Fibroblast of lung (primary cell): ENCODE measurements at regions not wholly inside any gene's neighbourhood (a gene's known extent, or its start where the extent isn't known, plus 50 kb on each side); places are given as distances from the start of the nearest gene placed in this dataset.

Experiments used
- DNase-seq, 2 donors: peaks; one replicate each; pipeline versions ENCODE4 v3.0.0 to v3.0.0-alpha.2; 2010; ENCODE audit warnings: low read depth in 2 of 2
- H2AFZ ChIP-seq: 2 replicates; pipeline ENCODE4 v1.5.1; 2012; ENCODE audit warnings: low read length, control low read depth, inconsistent platforms
- H3K27ac ChIP-seq: 2 replicates; pipeline ENCODE4 v1.5.1; 2011; ENCODE audit warnings: low read length, control low read depth; ENCODE audit not compliant: insufficient read depth
- H3K27me3 ChIP-seq: 2 replicates; pipeline ENCODE4 v1.5.1; 2011; ENCODE audit warnings: mild to moderate bottlenecking, low read length; ENCODE audit not compliant: control insufficient read depth, insufficient read depth
- H3K36me3 ChIP-seq: 2 replicates; pipeline ENCODE4 v1.5.1; 2011; ENCODE audit warnings: low read length; ENCODE audit not compliant: control insufficient read depth, insufficient read depth
- H3K4me1 ChIP-seq: 2 replicates; pipeline ENCODE4 v1.5.1; 2011; ENCODE audit warnings: low read length; ENCODE audit not compliant: control insufficient read depth, insufficient read depth; ENCODE audit errors: extremely low read depth
- H3K4me2 ChIP-seq: 2 replicates; pipeline ENCODE4 v1.5.1; 2011; ENCODE audit warnings: low read length, control low read depth; ENCODE audit not compliant: insufficient read depth; ENCODE audit errors: extremely low read depth
- H3K4me3 ChIP-seq, 4 experiments: fragments of 200-600 bp in 1 of 4; sonication (generic) in 1 of 4; replicated peaks in 1 of 4; 2 replicates each; pipeline ENCODE4 v1.5.1; 2011 to 2016; ENCODE audit warnings: low read length in 4 of 4, low read depth in 3 of 4, mild to moderate bottlenecking in 3 of 4, control low read depth in 2 of 4, inconsistent platforms in 1 of 4, mixed read lengths in 1 of 4; ENCODE audit not compliant: insufficient read depth in 1 of 4; ENCODE audit errors: control extremely low read depth in 1 of 4
- H3K79me2 ChIP-seq: 2 replicates; pipeline ENCODE4 v1.5.1; 2012; ENCODE audit warnings: mild to moderate bottlenecking, low read length, inconsistent platforms; ENCODE audit not compliant: control insufficient read depth, insufficient read depth
- H3K9ac ChIP-seq: 2 replicates; pipeline ENCODE4 v1.5.1; 2011; ENCODE audit warnings: mild to moderate bottlenecking, low read length, control low read depth; ENCODE audit not compliant: insufficient read depth
- H3K9me3 ChIP-seq: 2 replicates; pipeline ENCODE4 v1.5.1; 2012; ENCODE audit warnings: low read depth, low read length; ENCODE audit not compliant: control insufficient read depth, insufficient read depth
- H4K20me1 ChIP-seq: 2 replicates; pipeline ENCODE4 v1.5.1; 2011; ENCODE audit warnings: low read length; ENCODE audit not compliant: control insufficient read depth, insufficient read depth; ENCODE audit errors: extremely low read depth
- CTCF ChIP-seq, 2 donors: IDR thresholded peaks in 1 of 2; conservative IDR thresholded peaks in 1 of 2; 1 replicate in 1 of 2; 2 replicates in 1 of 2; pipeline ENCODE4 v1.5.1; 2011 to 2012; ENCODE audit warnings: low read length in 2 of 2, control low read depth in 1 of 2, inconsistent platforms in 1 of 2, low read depth in 1 of 2, mild to moderate bottlenecking in 1 of 2
- EZH2 ChIP-seq: IDR thresholded peaks from 2 replicates; pipeline ENCODE4 v1.5.1; 2012; ENCODE audit warnings: low read length, control low read depth, mild to moderate bottlenecking; ENCODE audit errors: missing control alignments

DNA sequence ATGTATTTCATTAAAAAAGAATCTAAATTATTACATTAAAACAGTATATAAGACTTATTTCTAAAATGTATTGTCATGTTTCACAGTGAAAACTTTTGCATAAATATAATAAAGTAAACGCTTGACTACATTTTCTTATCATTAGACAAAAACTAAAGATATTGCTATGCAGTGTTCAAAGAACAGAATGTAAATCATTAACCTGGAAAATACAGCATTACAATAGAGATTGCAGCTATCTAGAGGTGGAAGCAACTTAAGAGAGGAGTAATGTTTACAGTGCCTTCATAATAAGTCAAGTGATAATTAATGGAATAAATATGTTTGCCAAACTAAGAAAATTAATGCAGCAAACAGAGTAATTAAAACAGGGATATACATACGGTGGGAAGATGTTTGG is 940.9 kb downstream of the FSTL5 start:
- no peak for DNase-seq
- no peak overlapping the region for H3K27ac ChIP-seq
- H3K4me1 ChIP-seq, result no peaks in the 10 kb centered on the region
- H3K4me2 ChIP-seq, result no peak overlapping the region
- no peaks in the 10 kb centered on the region for H3K9me3 ChIP-seq
- H3K9ac ChIP-seq, result no peak overlapping the region
- no peak overlapping the region for H3K4me3 ChIP-seq
- H2AFZ ChIP-seq, result no peak overlapping the region
- H3K27me3 ChIP-seq, result no peaks in the 10 kb centered on the region
- H4K20me1 ChIP-seq, result no peaks in the 10 kb centered on the region
- no peaks in the 10 kb centered on the region for H3K36me3 ChIP-seq
- TF ChIP-seq CTCF (conservative IDR thresholded peaks at IDR 0.05 in 1 of 2, IDR thresholded peaks at IDR 0.05 in 1 of 2; ENCODE audit: low read depth in 1 of 2, low read length in 2 of 2) (no peak), EZH2 (no peak)
- H3K79me2 ChIP-seq, result no peaks in the 10 kb centered on the region

DNA sequence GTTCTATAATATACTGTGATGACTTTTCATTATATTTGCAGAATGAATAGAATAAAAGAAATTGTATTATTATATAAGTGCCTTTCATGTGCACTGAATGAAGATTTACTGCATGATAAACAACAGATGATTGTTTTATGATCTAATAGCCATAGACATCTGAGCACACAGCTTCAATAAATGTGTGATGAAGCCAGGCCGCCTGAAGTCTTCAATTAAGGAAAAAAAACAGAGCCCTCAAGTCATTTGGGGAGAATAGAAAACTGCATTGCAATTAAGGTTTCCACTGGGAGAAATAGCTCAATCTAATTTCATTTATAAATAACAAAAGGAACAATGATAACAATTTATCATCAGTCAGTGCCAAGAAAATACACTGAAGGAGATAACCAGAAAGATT is 955.2 kb downstream of the FSTL5 start:
- no peak overlapping the region for H3K27ac ChIP-seq
- H3K9me3 ChIP-seq, result no peaks in the 10 kb centered on the region

DNA sequence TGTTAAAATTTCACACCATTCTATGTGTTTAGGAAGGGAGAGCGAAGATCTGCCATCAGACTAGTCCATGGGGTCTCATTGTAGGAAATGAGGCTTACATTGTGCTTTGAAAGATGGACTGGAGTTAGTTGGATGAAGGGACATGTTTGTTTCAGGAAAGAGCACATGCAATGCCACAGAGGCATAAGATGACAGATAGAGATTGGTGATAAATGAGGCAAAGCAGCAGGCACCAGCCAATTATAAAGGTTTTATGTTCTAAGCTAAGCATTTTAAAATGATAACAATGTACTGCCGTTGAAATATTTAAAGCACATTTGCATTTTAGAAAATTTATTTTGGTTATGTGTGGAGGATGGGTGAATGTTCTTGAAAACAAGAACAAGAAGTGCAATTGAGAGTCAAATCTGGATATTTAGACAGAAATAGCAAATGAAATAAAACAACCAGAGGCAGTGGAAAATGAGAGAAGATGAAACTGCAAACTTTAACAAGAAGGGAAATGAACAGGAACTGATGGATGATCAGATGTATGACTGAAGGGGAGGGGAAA is 957.2 kb downstream of the FSTL5 start:
- no peaks in the 10 kb centered on the region for H3K36me3 ChIP-seq
- no peak overlapping the region for H3K4me3 ChIP-seq
- H3K27ac ChIP-seq, result no peak overlapping the region
- TF ChIP-seq CTCF (conservative IDR thresholded peaks at IDR 0.05 in 1 of 2, IDR thresholded peaks at IDR 0.05 in 1 of 2; ENCODE audit: low read depth in 1 of 2, low read length in 2 of 2) (no peak), EZH2 (no peak)
- no peak overlapping the region for H3K9ac ChIP-seq
- no peaks in the 10 kb centered on the region for H3K4me1 ChIP-seq
- H3K4me2 ChIP-seq, result no peak overlapping the region
- no peaks in the 10 kb centered on the region for H4K20me1 ChIP-seq
- no peak for DNase-seq
- no peaks in the 10 kb centered on the region for H3K27me3 ChIP-seq
- no peak overlapping the region for H2AFZ ChIP-seq
- no peaks in the 10 kb centered on the region for H3K79me2 ChIP-seq
- no peaks in the 10 kb centered on the region for H3K9me3 ChIP-seq

More for the DNA sequence above, 955.2 kb downstream of the FSTL5 start:
- H3K4me1 ChIP-seq, result no peaks in the 10 kb centered on the region
- H3K4me3 ChIP-seq, result no peak overlapping the region
- TF ChIP-seq EZH2, result no peak
- TF ChIP-seq CTCF (conservative IDR thresholded peaks at IDR 0.05 in 1 of 2, IDR thresholded peaks at IDR 0.05 in 1 of 2; ENCODE audit: low read depth in 1 of 2, low read length in 2 of 2), result no peak
- no peaks in the 10 kb centered on the region for H3K27me3 ChIP-seq
- H3K36me3 ChIP-seq, result no peaks in the 10 kb centered on the region
- H3K79me2 ChIP-seq, result no peaks in the 10 kb centered on the region
- H3K9ac ChIP-seq, result no peak overlapping the region
- H3K4me2 ChIP-seq, result no peak overlapping the region
- H4K20me1 ChIP-seq, result no peaks in the 10 kb centered on the region
- H2AFZ ChIP-seq, result no peak overlapping the region
- DNase-seq, result no peak
